GM12872 (cell line): ENCODE measurements at regions not wholly inside any gene's neighbourhood (a gene's known extent, or its start where the extent isn't known, plus 50 kb on each side); places are given as distances from the start of the nearest gene placed in this dataset.

Experiments
- CTCF ChIP-seq: IDR thresholded peaks from 3 replicates; pipeline ENCODE4 v1.5.1; 2011; ENCODE audit warnings: low read depth, mild to moderate bottlenecking, low read length, moderate library complexity; ENCODE audit not compliant: insufficient read depth

DNA sequence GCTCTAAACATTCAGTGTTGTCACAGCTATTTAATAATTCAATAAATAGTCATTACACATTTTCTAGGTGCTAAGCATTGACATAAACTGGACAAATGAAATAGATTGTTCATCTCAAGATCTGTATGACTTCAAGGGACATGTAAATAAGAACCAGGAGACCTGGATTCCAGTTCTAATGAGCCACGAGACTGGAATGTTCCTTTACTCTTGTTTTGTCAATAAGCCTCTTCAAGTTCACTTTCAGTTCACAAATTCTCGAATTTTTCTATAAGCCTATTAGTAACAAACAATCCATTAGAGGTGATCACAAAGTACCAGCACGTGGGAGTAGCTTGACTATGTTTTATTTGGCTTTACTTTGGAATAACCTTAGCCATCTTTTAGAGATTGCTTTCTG lies 514.0 kb upstream of the SMIM31 start:
- TF ChIP-seq CTCF, result no peak

DNA sequence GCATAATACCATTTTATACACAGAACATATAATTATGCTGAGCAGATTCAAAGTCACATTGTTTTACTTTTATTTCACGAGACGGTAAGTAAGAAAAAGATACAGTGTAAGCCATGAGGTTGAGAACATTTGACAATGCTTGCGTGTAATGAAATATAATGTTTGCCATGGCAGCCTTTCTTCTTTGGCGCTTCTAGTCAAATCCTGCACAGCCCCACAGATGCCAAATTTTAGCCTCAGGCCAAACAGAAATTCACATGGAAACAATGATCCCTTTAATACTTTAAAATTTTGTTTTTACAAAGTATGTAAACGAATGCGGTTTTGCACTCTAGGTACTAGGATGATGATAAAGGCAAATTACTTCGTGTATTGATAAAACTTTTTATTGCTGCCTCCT lies 502.7 kb upstream of the SMIM31 start:
- TF ChIP-seq CTCF, result no peak

DNA sequence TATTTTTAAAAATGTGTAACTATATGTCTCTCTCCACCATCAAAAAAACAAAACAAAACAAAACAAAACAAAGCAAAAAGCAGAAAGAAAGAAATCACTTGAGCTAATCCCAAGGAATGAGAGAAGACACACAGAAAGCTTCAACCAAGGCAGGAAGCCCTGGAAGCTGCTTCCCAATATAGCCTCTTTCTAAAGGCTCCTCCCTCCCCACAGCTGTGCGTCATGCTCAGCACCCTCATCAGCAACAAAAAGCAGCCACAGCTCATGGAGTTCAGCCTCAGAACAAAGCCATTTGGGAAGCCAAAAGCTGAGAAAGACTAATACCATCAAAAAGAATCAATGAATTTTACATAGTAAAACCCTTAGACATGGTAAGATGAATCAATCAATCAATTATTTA lies 501.6 kb upstream of the SMIM31 start:
- no peak for TF ChIP-seq CTCF

DNA sequence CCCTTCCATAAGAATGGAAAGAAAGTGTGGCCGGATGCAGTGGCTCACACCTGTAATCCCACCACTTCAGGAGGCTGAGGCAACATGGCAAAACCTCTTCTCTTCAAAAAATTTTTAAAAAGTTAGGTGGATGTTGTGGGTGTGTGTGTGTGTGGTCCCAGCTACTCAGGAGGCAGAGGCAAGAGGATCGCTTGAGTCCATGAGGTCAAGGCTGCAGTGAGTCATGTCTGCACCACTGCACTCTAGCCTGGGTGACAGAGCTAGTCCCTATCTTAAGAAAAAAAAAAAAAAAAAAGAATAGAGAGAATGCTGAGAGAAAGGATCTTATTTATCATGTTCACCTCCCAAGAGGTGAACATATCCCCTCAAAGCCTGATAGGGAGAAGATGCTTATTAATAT lies 492.1 kb upstream of the SMIM31 start:
- TF ChIP-seq CTCF, result no peak

DNA sequence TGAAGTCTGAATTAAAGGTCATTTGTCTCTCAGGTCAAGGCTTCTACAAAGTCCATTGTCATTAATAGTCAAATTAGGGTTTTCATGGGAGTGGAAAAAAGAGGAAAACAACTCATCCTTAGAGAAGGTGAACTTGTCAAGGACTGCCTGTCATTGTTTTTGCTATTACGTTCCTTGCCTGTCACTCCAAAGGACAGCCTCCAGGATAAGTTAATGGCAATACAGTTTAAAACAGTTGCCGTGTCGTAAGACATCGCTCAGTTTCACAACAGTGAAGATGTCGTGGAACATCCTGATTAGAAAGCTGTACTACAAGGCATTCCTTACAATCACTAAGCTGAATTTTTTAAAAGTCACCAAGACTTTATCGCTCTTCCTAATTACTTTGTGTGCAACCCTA lies 466.8 kb upstream of the SMIM31 start:
- TF ChIP-seq CTCF, result no peak

- TF ChIP-seq CTCF, result no peak
Measured at GRCh38 chr4:164288578-164288977, 465.4 kb upstream of the SMIM31 start.

DNA sequence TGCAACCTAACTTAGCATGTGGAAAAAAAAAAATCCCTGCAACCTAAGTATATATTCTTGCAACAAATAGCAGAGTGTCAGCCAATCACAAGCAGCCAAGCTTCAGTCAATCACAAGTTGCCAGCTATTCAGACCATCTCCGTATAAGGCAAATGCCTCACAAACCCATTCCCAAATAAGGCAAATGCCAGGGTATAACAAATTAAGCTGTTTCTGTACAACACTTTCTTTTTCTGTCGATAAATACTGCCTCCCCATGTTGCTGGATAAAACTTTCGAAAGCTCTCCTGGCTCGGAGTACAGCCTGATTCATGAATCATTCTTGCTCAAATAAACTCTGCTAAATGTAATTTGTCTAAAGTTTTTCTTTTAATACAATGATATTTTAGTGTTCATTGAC lies 460.7 kb upstream of the SMIM31 start:
- TF ChIP-seq CTCF, result no peak

GRCh38 chr4:164293743-164294142 lies 460.2 kb upstream of the SMIM31 start:
- TF ChIP-seq CTCF, result no peak
